ENCODE measurements at regions not wholly inside any gene's neighbourhood (a gene's known extent, or its start where the extent isn't known, plus 50 kb on each side); places are given as distances from the start of the nearest gene placed in this dataset.

DNA sequence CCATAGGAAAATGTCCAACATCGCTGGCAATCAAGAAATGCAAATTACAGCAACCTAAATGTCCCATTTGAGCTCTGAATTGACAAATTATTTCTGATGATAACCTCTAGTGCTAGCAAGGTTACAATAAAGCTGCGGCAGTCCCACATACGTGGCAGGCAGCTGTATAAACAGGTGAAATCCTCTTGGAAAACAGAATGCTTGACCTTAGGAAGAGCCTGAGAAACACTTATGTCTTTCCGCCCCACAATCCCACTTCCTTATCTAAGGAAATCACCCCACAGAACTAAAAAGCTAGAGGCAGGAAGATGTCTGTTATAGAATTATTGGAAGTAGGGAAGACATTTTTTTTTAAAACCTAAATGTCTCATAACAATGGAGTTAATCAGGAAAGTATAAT is 154.3 kb downstream of the KATNIP start:
- no peak for DNase-seq (ENCODE audit: low read depth, low spot score)
- no peak overlapping the region for H3K4me3 ChIP-seq (ENCODE audit: low read length)

DNA sequence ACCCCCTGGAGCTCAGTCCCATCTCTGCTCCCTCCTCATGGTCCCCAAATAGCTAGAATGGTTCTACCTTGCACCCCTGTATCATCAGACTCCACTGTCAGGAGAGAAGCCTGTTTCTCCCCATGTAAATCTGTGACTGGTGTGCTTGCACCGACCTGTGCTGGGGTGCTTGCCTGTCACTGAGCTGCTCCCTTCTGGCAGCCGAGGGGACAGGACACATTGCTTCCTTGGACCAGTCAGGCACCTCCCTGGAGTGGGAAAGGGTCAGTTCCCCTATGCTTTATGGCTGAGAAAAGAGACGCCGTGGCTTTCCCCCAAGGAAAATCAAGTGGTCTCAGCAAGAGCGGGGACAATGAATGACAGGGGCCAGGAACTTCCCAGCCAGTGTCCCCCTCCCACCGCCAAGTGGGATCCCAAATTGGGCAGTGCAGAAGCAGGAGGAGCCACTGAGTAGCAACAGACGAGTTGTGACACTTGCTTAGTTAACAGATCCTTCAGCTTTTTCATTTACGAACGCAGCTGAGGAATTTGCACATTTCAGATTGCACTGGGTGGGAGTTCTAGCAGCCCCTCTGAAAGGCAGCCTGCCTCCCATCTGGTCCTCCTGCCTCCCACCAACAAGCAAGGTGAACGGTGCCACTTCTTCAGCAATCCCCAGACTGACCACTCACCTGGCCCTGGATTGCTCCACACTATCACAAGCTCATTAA is 156.4 kb downstream of the KATNIP start:
- DNase-seq (ENCODE audit: low read depth, low spot score) = no peak
- H3K4me3 ChIP-seq (ENCODE audit: low read length) = no peak overlapping the region

DNA sequence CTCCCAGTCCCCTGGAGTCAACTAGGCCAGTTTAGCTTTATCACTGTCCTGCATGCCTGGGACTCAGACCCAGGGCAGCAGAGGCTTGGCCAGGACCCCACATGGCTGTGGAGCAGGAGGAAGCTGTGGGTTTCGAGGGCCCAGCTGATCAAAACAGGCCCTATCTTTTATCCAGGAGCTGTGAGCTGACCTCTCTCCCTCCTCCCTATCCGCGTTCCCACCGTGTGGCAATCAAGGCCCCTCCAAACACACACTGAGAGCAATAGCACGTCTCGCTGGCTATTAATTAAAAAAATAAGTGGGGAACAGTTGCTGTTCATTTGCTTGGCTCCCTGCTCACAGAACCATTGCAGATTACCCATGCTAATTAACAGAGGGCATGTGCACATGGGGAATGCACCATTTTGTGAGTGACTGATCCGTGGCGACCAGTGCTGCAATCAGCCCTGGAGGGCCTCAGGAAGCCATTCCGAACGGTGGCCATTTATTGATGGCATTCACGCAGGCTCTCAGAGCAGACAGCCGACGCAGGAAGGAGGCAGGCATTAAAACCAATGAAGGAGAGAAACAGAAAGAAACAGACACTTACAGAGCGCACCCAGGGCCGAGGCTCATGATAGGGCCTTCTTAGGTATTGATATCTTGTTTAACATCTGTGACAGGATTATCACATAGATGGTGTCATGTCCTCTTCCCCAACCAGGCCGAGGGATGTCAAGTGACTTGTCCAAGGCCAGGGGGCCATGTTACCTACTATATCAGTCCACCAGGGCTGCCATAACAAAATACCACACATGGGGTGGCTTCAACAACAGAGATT is 157.1 kb downstream of the KATNIP start:
- DNase-seq (ENCODE audit: low read depth, low spot score) = no peak
- no peak overlapping the region for H3K4me3 ChIP-seq (ENCODE audit: low read length)

DNA sequence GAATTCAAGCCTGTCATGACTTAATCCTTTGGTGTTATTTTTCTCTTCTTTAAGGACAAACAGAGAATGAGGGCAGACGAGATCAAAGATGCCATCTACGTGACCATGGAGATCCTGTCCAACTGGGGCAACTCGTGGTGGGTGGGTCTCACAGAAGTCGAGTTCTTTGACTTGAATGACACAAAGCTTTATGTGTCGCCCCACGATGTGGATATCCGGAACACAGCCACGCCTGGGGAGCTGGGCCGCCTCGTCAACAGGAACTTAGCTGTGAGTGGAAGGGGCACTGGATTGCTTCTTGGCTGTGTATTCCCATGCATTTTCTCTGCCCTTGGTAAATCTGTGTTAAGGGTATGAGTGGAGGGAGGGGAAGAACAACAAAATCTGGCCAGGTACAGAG is 158.7 kb downstream of the KATNIP start:
- no peak overlapping the region for H3K4me3 ChIP-seq (ENCODE audit: low read length)
- no peak for DNase-seq (ENCODE audit: low read depth, low spot score)

DNA sequence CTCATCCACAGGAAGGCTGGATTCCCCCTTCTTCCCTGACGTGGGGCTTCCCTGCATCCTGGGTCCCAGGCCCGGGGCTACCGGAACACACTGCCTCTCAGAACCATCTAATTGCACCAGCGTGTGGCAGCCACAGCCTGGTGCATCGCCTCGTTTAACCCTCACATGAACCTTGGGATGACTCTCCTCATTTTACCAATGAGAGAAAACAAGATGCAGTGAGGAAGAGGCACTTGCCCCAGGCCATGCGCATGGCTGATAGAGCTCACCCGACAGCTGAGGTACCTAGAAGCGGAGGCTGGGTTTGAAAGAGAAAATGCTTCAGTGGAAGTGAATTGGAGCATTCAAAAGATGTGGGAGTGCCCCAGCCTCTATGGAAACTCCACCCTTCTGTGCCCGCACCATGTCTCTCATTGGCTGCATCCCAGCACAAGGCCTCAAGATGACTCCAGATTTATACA is 162.3 kb downstream of the KATNIP start:
- H3K4me3 ChIP-seq (ENCODE audit: low read length) = no peak overlapping the region
- no peak for DNase-seq (ENCODE audit: low read depth, low spot score)

DNA sequence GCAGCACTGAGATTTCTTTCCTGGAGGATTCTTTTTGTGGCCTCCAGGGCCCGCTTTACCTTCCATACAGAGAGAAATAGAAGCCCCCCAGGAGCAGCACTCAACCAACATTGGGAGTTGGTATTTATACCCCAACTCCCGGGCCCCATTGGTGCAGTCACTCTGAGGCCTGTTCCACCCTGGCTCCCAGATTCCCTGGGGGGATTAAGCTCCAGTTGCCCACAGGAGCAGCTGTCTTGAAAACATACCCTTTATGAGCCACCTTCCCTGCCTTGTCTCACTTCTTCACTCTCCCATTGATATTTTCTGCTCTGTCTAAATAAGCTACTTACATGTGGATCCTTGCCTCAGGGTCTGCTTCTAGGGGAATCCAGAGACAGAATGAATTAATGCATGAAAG is 167.8 kb downstream of the KATNIP start:
- H3K4me3 ChIP-seq (ENCODE audit: low read length) = no peak overlapping the region
- DNase-seq (ENCODE audit: low read depth, low spot score) = no peak

DNA sequence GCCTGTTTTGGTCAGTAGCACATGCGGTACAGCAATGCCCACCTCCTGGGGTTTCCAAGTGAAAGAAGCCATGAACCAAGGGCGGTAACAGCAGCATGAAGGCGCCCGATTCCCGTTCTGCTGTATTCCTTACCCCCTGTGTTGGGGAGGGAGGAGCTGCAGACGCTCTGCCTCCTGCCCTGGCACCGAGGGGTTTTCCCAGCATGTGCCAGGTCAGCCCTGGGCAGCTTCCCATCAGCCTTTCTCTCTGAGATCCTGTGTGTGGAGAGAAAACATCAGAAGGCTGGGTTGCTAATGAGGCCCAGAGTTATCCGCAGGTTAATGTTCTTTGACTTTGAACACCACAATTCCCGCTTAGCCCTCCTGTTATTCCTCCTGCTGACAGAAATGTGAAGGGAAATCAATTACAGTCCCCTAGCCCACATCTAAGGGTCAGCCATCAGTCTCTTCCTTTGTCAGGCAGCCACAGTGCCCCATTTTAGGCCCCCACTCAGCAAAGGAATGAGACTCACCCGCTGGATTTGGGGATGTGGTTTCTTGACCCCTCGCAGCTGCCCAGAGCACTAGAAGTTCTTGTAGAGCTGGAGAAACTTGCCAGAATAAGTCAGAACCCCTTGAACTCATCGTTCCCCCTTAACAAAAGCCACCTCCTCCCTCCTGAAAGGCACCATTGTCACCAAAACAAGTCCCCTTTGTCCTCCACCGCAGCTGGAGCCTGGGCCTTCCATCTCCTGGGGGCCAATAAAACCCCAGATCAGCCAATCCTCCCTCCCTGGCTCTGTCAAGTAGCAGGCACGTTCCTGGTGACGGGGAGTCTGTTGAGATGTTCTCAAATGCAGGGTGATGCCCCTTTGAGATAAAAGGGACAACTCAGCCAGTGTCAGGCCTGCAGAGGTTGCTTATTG is 168.5 kb downstream of the KATNIP start:
- no peak for DNase-seq (ENCODE audit: low read depth, low spot score)
- no peak overlapping the region for H3K4me3 ChIP-seq (ENCODE audit: low read length)

- no peak for DNase-seq (ENCODE audit: low read depth, low spot score)
- H3K4me3 ChIP-seq (ENCODE audit: low read length) = no peak overlapping the region
Measured at GRCh38 chr16:27719106-27719445, 169.1 kb downstream of the KATNIP start.

- no peak for DNase-seq (ENCODE audit: low read depth, low spot score)
- no peak overlapping the region for H3K4me3 ChIP-seq (ENCODE audit: low read length)
Measured at GRCh38 chr16:27720731-27721530, 171.0 kb downstream of the KATNIP start.

- DNase-seq (ENCODE audit: low read depth, low spot score) = no peak
- no peak overlapping the region for H3K4me3 ChIP-seq (ENCODE audit: low read length)
Measured at GRCh38 chr16:27721531-27722181, 171.7 kb downstream of the KATNIP start.

GRCh38 chr16:27722207-27722606 is 172.3 kb downstream of the KATNIP start:
- DNase-seq (ENCODE audit: low read depth, low spot score) = no peak
- no peak overlapping the region for H3K4me3 ChIP-seq (ENCODE audit: low read length)

- no peak overlapping the region for H3K4me3 ChIP-seq (ENCODE audit: low read length)
- no peak for DNase-seq (ENCODE audit: low read depth, low spot score)
Measured at GRCh38 chr16:27722892-27723450, 173.0 kb downstream of the KATNIP start.

DNA sequence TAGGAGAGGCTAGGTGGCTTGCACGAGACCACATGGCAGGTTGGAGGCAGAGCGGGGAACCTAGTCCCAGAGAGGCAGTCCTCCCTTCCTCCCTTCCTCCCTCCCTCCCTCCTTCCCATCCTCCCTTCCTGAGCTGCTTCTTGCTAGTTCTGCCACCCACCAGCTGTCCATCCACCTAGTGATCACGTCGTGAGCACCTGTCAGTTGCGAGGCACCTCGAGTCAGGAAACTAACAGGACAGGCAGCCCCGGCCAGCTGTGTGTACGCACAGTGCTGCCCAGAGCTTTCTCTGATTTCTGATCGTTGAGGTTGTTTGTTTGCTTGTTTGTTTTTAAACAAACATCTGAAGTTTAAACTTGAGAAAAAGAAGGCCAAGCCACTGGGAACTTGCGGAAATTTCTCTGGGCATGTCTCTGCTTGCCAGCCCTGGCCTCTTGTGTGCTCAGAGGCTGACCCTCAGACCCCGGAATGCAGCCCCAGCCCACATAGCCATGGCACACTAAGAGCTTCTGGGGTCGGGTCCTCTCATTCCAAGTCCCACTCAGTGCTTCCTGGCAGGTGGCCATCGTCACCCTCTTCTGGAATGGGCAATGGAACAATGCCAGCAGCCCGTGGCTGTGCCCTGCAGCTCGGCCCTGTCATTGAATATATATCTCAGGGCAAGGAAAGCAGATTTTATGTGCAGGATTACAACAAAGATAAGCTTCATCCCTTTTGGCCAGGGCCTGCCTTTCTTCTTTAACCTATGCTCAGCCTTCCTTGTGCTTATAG is 174.0 kb downstream of the KATNIP start:
- H3K4me3 ChIP-seq (ENCODE audit: low read length) = no peak overlapping the region

GRCh38 chr16:27724482-27725235 is 174.7 kb downstream of the KATNIP start:
- DNase-seq (ENCODE audit: low read depth, low spot score) = no peak
- no peak overlapping the region for H3K4me3 ChIP-seq (ENCODE audit: low read length)

More for the DNA sequence above, 174.0 kb downstream of the KATNIP start:
- no peak for DNase-seq (ENCODE audit: low read depth, low spot score)

GRCh38 chr16:27725236-27726000 is 175.5 kb downstream of the KATNIP start:
- H3K4me3 ChIP-seq (ENCODE audit: low read length) = no peak overlapping the region
- no peak for DNase-seq (ENCODE audit: low read depth, low spot score)

- DNase-seq (ENCODE audit: low read depth, low spot score) = no peak
Measured at GRCh38 chr16:27726621-27727261, 176.8 kb downstream of the KATNIP start.

More at GRCh38 chr16:27726621-27727261, 176.8 kb downstream of the KATNIP start:
- H3K4me3 ChIP-seq (ENCODE audit: low read length) = no peak overlapping the region

All from Jurkat, Clone E6-1 (cell line).